SK-N-SH treated with all-trans-retinoic acid at 6 μM for 48 hours (cell line): ENCODE measurements at regions not wholly inside any gene's neighbourhood (a gene's known extent, or its start where the extent isn't known, plus 50 kb on each side); places are given as distances from the start of the nearest gene placed in this dataset.

Experiments
- ATAC-seq: fragments of 200-7000 bp; cut with Tn5 transposase; 3 replicates; pipeline ENCODE4 v1.9.1; 2020; ENCODE audit warnings: mild to moderate bottlenecking, moderate library complexity
- ARNTL ChIP-seq: fragments of 450-650 bp; formaldehyde crosslinking; IDR thresholded peaks from 2 replicates; pipeline ENCODE4 v1.5.0; 2020; ENCODE audit warnings: low read depth, mild to moderate bottlenecking, moderate library complexity, borderline replicate concordance
- BACH2 ChIP-seq: fragments of 250-450 bp; sonication (Bioruptor Pico); IDR thresholded peaks from 2 replicates; pipeline ENCODE4 v1.9.0; 2021; ENCODE audit warnings: mild to moderate bottlenecking, borderline replicate concordance
- CREB5 ChIP-seq: fragments of 250-450 bp; sonication (Bioruptor Pico); IDR thresholded peaks from 2 replicates; pipeline ENCODE4 v1.5.1; 2020; ENCODE audit warnings: low read depth, mild to moderate bottlenecking, moderate library complexity
- CSDC2 ChIP-seq: fragments of 250-450 bp; sonication (Bioruptor Pico); IDR thresholded peaks from 2 replicates; pipeline ENCODE4 v1.5.0; 2020; ENCODE audit warnings: mild to moderate bottlenecking, moderate library complexity
- ESRRG ChIP-seq: fragments of 250-450 bp; sonication (Bioruptor Pico); IDR thresholded peaks from 2 replicates; pipeline ENCODE4 v1.6.1; 2021; ENCODE audit warnings: mild to moderate bottlenecking
- GLIS3 ChIP-seq: fragments of 250-450 bp; sonication (Bioruptor Pico); IDR thresholded peaks from 2 replicates; pipeline ENCODE4 v1.5.0; 2020; ENCODE audit warnings: mild to moderate bottlenecking, moderate library complexity
- ISL1 ChIP-seq: fragments of 250-450 bp; sonication (Bioruptor Pico); IDR thresholded peaks from 2 replicates; pipeline ENCODE4 v2.1.2; 2022; ENCODE audit warnings: mild to moderate bottlenecking, moderate library complexity
- POU6F1 ChIP-seq: fragments of 250-450 bp; sonication (Bioruptor Pico); IDR thresholded peaks from 2 replicates; pipeline ENCODE4 v1.8.0; 2021; ENCODE audit warnings: low read depth, mild to moderate bottlenecking, moderate library complexity, borderline replicate concordance
- PPARA ChIP-seq: fragments of 250-450 bp; sonication (Bioruptor Pico); IDR thresholded peaks from 2 replicates; pipeline ENCODE4 v1.5.0; 2020; ENCODE audit warnings: mild to moderate bottlenecking, borderline replicate concordance
- RARB ChIP-seq: fragments of 250-450 bp; sonication (Bioruptor Pico); IDR thresholded peaks from 2 replicates; pipeline ENCODE4 v1.8.0; 2021; ENCODE audit warnings: mild to moderate bottlenecking, moderate library complexity
- SNAI2 ChIP-seq: fragments of 250-450 bp; sonication (Bioruptor Pico); IDR thresholded peaks from 2 replicates; pipeline ENCODE4 v1.5.0; 2020; ENCODE audit warnings: mild to moderate bottlenecking, moderate library complexity
- TCF4 ChIP-seq: fragments of 250-450 bp; sonication (Bioruptor Pico); IDR thresholded peaks from 2 replicates; pipeline ENCODE4 v1.8.0; 2021; ENCODE audit warnings: mild to moderate bottlenecking, moderate library complexity, borderline replicate concordance
- TOX ChIP-seq: fragments of 250-450 bp; sonication (Bioruptor Pico); IDR thresholded peaks from 2 replicates; pipeline ENCODE4 v1.8.0; 2021; ENCODE audit warnings: mild to moderate bottlenecking, moderate library complexity, borderline replicate concordance
- ZC3H10 ChIP-seq: fragments of 250-450 bp; sonication (Bioruptor Pico); IDR thresholded peaks from 2 replicates; pipeline ENCODE4 v1.5.1; 2021; ENCODE audit warnings: mild to moderate bottlenecking, moderate library complexity
- ZFP30 ChIP-seq: fragments of 450-650 bp; formaldehyde crosslinking; IDR thresholded peaks from 2 replicates; pipeline ENCODE4 v1.5.0; 2022; ENCODE audit warnings: mild to moderate bottlenecking, moderate library complexity
- ZNF565 ChIP-seq: fragments of 450-650 bp; formaldehyde crosslinking; conservative IDR thresholded peaks from 2 replicates; pipeline ENCODE4 v1.5.0; 2020; ENCODE audit warnings: low read depth, mild to moderate bottlenecking, moderate library complexity
- ZNF70 ChIP-seq: fragments of 450-650 bp; formaldehyde crosslinking; IDR thresholded peaks from 2 replicates; pipeline ENCODE4 v1.5.0; 2020; ENCODE audit warnings: mild to moderate bottlenecking, moderate library complexity
- ZNF8 ChIP-seq: fragments of 450-650 bp; formaldehyde crosslinking; IDR thresholded peaks from 2 replicates; pipeline ENCODE4 v1.5.0; 2020; ENCODE audit warnings: mild to moderate bottlenecking, moderate library complexity
- TF ChIP-seq, protein P1 (sequence below): fragments of 250-450 bp; sonication (Bioruptor Pico); IDR thresholded peaks from 2 replicates; pipeline ENCODE4 v1.5.0; 2020; ENCODE audit warnings: mild to moderate bottlenecking, moderate library complexity
- TF ChIP-seq, protein P2 (sequence below): fragments of 250-450 bp; sonication (Bioruptor Pico); IDR thresholded peaks from 2 replicates; pipeline ENCODE4 v1.8.0; 2020; ENCODE audit warnings: mild to moderate bottlenecking, moderate library complexity, borderline replicate concordance

GRCh38 chr20:57888591-57888990 lies 178.8 kb upstream of the PMEPA1 start:
- no peak for ATAC-seq
- no peak for TF ChIP-seq ZFP30 (CRISPR knock-in tag)
- TF ChIP-seq CREB5 = no peak
- TF ChIP-seq BACH2 (CRISPR knock-in tag) = no peak
- TF ChIP-seq GLIS3 (CRISPR knock-in tag) = no peak
- no peak for TF ChIP-seq TOX
- TF ChIP-seq RARB = no peak

DNA sequence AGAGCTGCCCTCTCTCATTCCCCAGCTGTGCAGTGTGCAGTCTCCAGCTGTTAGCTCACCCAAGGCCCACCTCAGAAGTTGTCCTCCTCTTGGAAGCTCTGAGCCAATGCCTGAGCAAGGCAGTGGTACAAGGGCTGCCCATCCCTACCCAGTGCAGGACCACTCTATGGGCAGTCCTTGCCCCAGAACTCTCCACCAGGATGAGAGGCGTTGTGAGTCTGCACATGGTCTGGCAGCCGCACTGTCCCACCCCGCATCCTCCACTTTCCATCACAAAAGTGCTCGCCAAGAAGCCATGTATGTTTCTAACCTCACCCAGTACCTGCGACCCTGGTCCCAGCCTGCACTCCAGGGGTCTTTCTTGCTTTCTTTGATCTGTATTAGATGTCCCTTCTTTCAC lies 175.1 kb upstream of the PMEPA1 start:
- TF ChIP-seq POU6F1 (CRISPR knock-in tag) = no peak
- TF ChIP-seq ZNF70 (CRISPR knock-in tag) = no peak
- TF ChIP-seq SNAI2 = no peak
- no peak for TF ChIP-seq CSDC2 (CRISPR knock-in tag)
- TF ChIP-seq PPARA (CRISPR knock-in tag) = no peak
- TF ChIP-seq, protein P1, sequence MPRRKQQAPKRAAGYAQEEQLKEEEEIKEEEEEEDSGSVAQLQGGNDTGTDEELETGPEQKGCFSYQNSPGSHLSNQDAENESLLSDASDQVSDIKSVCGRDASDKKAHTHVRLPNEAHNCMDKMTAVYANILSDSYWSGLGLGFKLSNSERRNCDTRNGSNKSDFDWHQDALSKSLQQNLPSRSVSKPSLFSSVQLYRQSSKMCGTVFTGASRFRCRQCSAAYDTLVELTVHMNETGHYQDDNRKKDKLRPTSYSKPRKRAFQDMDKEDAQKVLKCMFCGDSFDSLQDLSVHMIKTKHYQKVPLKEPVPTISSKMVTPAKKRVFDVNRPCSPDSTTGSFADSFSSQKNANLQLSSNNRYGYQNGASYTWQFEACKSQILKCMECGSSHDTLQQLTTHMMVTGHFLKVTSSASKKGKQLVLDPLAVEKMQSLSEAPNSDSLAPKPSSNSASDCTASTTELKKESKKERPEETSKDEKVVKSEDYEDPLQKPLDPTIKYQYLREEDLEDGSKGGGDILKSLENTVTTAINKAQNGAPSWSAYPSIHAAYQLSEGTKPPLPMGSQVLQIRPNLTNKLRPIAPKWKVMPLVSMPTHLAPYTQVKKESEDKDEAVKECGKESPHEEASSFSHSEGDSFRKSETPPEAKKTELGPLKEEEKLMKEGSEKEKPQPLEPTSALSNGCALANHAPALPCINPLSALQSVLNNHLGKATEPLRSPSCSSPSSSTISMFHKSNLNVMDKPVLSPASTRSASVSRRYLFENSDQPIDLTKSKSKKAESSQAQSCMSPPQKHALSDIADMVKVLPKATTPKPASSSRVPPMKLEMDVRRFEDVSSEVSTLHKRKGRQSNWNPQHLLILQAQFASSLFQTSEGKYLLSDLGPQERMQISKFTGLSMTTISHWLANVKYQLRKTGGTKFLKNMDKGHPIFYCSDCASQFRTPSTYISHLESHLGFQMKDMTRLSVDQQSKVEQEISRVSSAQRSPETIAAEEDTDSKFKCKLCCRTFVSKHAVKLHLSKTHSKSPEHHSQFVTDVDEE (CRISPR knock-in tag) = no peak
- no peak for TF ChIP-seq ARNTL (CRISPR knock-in tag)
- no peak for TF ChIP-seq ZNF565 (CRISPR knock-in tag)
- TF ChIP-seq TCF4 (CRISPR knock-in tag) = no peak
- no peak for TF ChIP-seq TOX
- no peak for TF ChIP-seq ESRRG (CRISPR knock-in tag)
- no peak for TF ChIP-seq CREB5
- TF ChIP-seq BACH2 (CRISPR knock-in tag) = no peak
- no peak for TF ChIP-seq ISL1 (CRISPR knock-in tag)
- TF ChIP-seq ZC3H10 (CRISPR knock-in tag) = no peak
- TF ChIP-seq, all 23 proteins: peak for 0
- no peak for ATAC-seq

- ATAC-seq = no peak
Observed at GRCh38 chr20:57883761-57884160, 173.9 kb upstream of the PMEPA1 start.

More at GRCh38 chr20:57883761-57884160, 173.9 kb upstream of the PMEPA1 start:
- no peak for TF ChIP-seq GLIS3 (CRISPR knock-in tag)
- no peak for TF ChIP-seq ESRRG (CRISPR knock-in tag)
- TF ChIP-seq ZFP30 (CRISPR knock-in tag) = no peak
- no peak for TF ChIP-seq ZNF8 (CRISPR knock-in tag)
- TF ChIP-seq POU6F1 (CRISPR knock-in tag) = no peak
- TF ChIP-seq BACH2 (CRISPR knock-in tag) = no peak
- TF ChIP-seq ZNF70 (CRISPR knock-in tag) = no peak
- TF ChIP-seq, protein P2, sequence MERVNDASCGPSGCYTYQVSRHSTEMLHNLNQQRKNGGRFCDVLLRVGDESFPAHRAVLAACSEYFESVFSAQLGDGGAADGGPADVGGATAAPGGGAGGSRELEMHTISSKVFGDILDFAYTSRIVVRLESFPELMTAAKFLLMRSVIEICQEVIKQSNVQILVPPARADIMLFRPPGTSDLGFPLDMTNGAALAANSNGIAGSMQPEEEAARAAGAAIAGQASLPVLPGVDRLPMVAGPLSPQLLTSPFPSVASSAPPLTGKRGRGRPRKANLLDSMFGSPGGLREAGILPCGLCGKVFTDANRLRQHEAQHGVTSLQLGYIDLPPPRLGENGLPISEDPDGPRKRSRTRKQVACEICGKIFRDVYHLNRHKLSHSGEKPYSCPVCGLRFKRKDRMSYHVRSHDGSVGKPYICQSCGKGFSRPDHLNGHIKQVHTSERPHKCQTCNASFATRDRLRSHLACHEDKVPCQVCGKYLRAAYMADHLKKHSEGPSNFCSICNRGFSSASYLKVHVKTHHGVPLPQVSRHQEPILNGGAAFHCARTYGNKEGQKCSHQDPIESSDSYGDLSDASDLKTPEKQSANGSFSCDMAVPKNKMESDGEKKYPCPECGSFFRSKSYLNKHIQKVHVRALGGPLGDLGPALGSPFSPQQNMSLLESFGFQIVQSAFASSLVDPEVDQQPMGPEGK = no peak
- TF ChIP-seq TCF4 (CRISPR knock-in tag) = no peak
- no peak for TF ChIP-seq TOX
- TF ChIP-seq, protein P1 (CRISPR knock-in tag) = no peak
- TF ChIP-seq SNAI2 = no peak
